H1 (cell line): ENCODE measurements at regions not wholly inside any gene's neighbourhood (a gene's known extent, or its start where the extent isn't known, plus 50 kb on each side); places are given as distances from the start of the nearest gene placed in this dataset.

Experiments
- BCL11A ChIP-seq, 2 experiments: IDR thresholded peaks; one replicate each; pipeline ENCODE4 v1.6.1; 2011; ENCODE audit warnings: low read depth in 2 of 2, low read length in 2 of 2, mild to moderate bottlenecking in 2 of 2
- CEBPB ChIP-seq: IDR thresholded peaks from 2 replicates; pipeline ENCODE4 v1.6.1; 2012; ENCODE audit warnings: low read depth, low read length
- CHD1 ChIP-seq: IDR thresholded peaks from 2 replicates; pipeline ENCODE4 v1.6.1; 2012; ENCODE audit warnings: low read depth, low read length, improper control_type of control experiment
- EGR1 ChIP-seq: IDR thresholded peaks from 2 replicates; pipeline ENCODE4 v1.6.1; 2011; ENCODE audit warnings: low read depth, low read length, borderline replicate concordance
- EZH2 ChIP-seq: fragments of 200-600 bp; sonication (generic); IDR thresholded peaks from 2 replicates; pipeline ENCODE4 v1.7.1; 2012; ENCODE audit warnings: low read depth, mild to moderate bottlenecking, moderate library complexity, low read length, inconsistent platforms; ENCODE audit not compliant: severe bottlenecking
- FOSL1 ChIP-seq: IDR thresholded peaks from 2 replicates; pipeline ENCODE4 v1.6.1; 2011; ENCODE audit warnings: mild to moderate bottlenecking, low read depth, low read length, moderate library complexity; ENCODE audit not compliant: insufficient read depth
- POU5F1 ChIP-seq: IDR thresholded peaks from 2 replicates; pipeline ENCODE4 v1.6.1; 2011; ENCODE audit warnings: low read depth, mild to moderate bottlenecking, low read length, moderate library complexity
- RAD21 ChIP-seq, 2 experiments: IDR thresholded peaks in 1 of 2; conservative IDR thresholded peaks in 1 of 2; 2 replicates each; pipeline ENCODE4 v1.6.1; 2011; ENCODE audit warnings: low read depth in 2 of 2, low read length in 2 of 2, improper control_type of control experiment in 1 of 2, inconsistent platforms in 1 of 2, mild to moderate bottlenecking in 1 of 2, moderate library complexity in 1 of 2
- TEAD4 ChIP-seq: IDR thresholded peaks from 2 replicates; pipeline ENCODE4 v1.6.1; 2012; ENCODE audit warnings: low read depth, low read length, inconsistent platforms, mixed read lengths
- TF ChIP-seq, protein P1 (sequence below): IDR thresholded peaks from 2 replicates; pipeline ENCODE4 v1.6.1; 2012; ENCODE audit warnings: inconsistent platforms
- TF ChIP-seq, protein P2 (sequence below): IDR thresholded peaks from 2 replicates; pipeline ENCODE4 v1.6.1; 2012; ENCODE audit warnings: low read length, inconsistent platforms
- TF ChIP-seq, protein P3 (sequence below): IDR thresholded peaks from 2 replicates; pipeline ENCODE4 v1.6.1; 2011; ENCODE audit warnings: low read length, improper control_type of control experiment
- TF ChIP-seq, protein P4 (sequence below), 3 experiments: IDR thresholded peaks; 1 replicate in 2 of 3; 2 replicates in 1 of 3; pipeline versions ENCODE4 v1.5.1 to v1.6.1; 2011; ENCODE audit warnings: low read length in 3 of 3, mild to moderate bottlenecking in 3 of 3, inconsistent platforms in 2 of 3, low read depth in 1 of 3, moderate library complexity in 1 of 3; ENCODE audit not compliant: insufficient read depth in 1 of 3; ENCODE audit errors: control extremely low read depth in 1 of 3

DNA sequence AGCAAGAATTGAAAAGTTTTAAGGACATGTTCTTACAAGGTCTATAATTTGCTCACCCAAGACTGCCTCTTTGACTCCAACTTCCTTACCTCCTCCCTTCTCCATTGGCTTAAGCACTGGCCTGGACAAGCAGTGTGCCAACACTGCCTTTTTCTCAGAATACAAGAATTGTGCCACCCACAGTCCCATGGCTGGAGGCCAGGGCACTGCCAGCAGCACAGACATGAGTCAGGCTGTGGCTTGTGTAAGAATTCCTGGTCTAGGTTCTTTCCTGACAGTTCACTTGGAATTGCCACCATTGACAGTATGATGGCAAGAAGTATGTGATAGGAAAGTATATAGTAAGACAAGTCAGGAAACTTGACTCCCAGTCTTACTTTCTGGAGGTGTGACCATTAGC lies 202.7 kb upstream of the MARCKS start:
- TF ChIP-seq, protein P1, sequence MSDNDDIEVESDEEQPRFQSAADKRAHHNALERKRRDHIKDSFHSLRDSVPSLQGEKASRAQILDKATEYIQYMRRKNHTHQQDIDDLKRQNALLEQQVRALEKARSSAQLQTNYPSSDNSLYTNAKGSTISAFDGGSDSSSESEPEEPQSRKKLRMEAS, result no peak
- TF ChIP-seq, protein P2, sequence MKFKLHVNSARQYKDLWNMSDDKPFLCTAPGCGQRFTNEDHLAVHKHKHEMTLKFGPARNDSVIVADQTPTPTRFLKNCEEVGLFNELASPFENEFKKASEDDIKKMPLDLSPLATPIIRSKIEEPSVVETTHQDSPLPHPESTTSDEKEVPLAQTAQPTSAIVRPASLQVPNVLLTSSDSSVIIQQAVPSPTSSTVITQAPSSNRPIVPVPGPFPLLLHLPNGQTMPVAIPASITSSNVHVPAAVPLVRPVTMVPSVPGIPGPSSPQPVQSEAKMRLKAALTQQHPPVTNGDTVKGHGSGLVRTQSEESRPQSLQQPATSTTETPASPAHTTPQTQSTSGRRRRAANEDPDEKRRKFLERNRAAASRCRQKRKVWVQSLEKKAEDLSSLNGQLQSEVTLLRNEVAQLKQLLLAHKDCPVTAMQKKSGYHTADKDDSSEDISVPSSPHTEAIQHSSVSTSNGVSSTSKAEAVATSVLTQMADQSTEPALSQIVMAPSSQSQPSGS, result no peak
- TF ChIP-seq EGR1 (no peak), FOSL1 (no peak), POU5F1 (no peak), BCL11A (IDR thresholded peaks at IDR 0.05; ENCODE audit: low read depth in 2 of 2, low read length in 2 of 2) (no peak), CEBPB (no peak), CHD1 (no peak), TEAD4 (no peak), RAD21 (IDR thresholded peaks at IDR 0.05 in 1 of 2, conservative IDR thresholded peaks at IDR 0.05 in 1 of 2; ENCODE audit: low read depth in 2 of 2, low read length in 2 of 2) (no peak), EZH2 (no peak)
- TF ChIP-seq, protein P3, sequence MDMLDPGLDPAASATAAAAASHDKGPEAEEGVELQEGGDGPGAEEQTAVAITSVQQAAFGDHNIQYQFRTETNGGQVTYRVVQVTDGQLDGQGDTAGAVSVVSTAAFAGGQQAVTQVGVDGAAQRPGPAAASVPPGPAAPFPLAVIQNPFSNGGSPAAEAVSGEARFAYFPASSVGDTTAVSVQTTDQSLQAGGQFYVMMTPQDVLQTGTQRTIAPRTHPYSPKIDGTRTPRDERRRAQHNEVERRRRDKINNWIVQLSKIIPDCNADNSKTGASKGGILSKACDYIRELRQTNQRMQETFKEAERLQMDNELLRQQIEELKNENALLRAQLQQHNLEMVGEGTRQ, result no peak
- TF ChIP-seq, protein P4, sequence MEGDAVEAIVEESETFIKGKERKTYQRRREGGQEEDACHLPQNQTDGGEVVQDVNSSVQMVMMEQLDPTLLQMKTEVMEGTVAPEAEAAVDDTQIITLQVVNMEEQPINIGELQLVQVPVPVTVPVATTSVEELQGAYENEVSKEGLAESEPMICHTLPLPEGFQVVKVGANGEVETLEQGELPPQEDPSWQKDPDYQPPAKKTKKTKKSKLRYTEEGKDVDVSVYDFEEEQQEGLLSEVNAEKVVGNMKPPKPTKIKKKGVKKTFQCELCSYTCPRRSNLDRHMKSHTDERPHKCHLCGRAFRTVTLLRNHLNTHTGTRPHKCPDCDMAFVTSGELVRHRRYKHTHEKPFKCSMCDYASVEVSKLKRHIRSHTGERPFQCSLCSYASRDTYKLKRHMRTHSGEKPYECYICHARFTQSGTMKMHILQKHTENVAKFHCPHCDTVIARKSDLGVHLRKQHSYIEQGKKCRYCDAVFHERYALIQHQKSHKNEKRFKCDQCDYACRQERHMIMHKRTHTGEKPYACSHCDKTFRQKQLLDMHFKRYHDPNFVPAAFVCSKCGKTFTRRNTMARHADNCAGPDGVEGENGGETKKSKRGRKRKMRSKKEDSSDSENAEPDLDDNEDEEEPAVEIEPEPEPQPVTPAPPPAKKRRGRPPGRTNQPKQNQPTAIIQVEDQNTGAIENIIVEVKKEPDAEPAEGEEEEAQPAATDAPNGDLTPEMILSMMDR (IDR thresholded peaks at IDR 0.05; ENCODE audit: control extremely low read depth in 1 of 3, insufficient read depth in 1 of 3, low read depth in 1 of 3, low read length in 3 of 3), result no peak
